BE2C (cell line): ENCODE measurements at regions not wholly inside any gene's neighbourhood (a gene's known extent, or its start where the extent isn't known, plus 50 kb on each side); places are given as distances from the start of the nearest gene placed in this dataset.

Experiments
- DNase-seq: peaks from one replicate; pipeline ENCODE4 v3.0.0-alpha.2; 2020
- H3K27me3 ChIP-seq: fragments of 250-450 bp; sonication (Bioruptor Pico); 2 replicates; pipeline ENCODE4 v1.5.1; 2020; ENCODE audit warnings: mild to moderate bottlenecking
- H3K36me3 ChIP-seq: fragments of 250-450 bp; sonication (Bioruptor Pico); 2 replicates; pipeline ENCODE4 v1.5.1; 2020; ENCODE audit warnings: mild to moderate bottlenecking
- H3K4me1 ChIP-seq: fragments of 250-450 bp; sonication (Bioruptor Pico); 2 replicates; pipeline ENCODE4 v1.5.1; 2020
- H3K4me3 ChIP-seq: 2 replicates; pipeline ENCODE4 v1.5.1; 2011; ENCODE audit warnings: low read depth, low read length
- H3K9me3 ChIP-seq: fragments of 250-450 bp; sonication (Bioruptor Pico); 2 replicates; pipeline ENCODE4 v1.5.1; 2020
- TF ChIP-seq, protein P1 (sequence below): IDR thresholded peaks from 2 replicates; pipeline ENCODE4 v1.5.1; 2012; ENCODE audit warnings: mild to moderate bottlenecking, low read depth, low read length

DNA sequence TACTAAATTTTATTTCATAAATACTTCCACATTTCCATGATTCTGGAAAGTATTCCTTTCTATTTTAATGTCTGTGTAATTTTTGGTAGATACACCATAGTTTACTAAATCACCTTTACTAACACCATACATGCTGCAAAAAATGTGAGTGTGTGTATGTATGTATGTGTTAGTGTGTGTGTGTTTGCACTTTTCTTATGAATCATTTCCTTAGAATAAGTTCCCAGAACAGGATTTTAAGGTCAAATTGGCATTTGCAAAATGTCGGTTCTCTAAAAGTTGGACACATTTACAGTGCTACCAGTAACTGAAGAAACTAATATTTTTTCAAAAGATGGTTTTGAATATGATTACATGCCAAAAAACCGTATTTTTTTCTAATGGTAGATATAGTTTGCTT is 137.1 kb downstream of the CYB561 start:
- H3K4me1 ChIP-seq: no peaks in the 10 kb centered on the region
- no peaks in the 10 kb centered on the region; the same call in 1 of the 2 replicates for H3K9me3 ChIP-seq
- TF ChIP-seq, protein P1, sequence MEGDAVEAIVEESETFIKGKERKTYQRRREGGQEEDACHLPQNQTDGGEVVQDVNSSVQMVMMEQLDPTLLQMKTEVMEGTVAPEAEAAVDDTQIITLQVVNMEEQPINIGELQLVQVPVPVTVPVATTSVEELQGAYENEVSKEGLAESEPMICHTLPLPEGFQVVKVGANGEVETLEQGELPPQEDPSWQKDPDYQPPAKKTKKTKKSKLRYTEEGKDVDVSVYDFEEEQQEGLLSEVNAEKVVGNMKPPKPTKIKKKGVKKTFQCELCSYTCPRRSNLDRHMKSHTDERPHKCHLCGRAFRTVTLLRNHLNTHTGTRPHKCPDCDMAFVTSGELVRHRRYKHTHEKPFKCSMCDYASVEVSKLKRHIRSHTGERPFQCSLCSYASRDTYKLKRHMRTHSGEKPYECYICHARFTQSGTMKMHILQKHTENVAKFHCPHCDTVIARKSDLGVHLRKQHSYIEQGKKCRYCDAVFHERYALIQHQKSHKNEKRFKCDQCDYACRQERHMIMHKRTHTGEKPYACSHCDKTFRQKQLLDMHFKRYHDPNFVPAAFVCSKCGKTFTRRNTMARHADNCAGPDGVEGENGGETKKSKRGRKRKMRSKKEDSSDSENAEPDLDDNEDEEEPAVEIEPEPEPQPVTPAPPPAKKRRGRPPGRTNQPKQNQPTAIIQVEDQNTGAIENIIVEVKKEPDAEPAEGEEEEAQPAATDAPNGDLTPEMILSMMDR: no peak
- no peak for DNase-seq
- no peaks in the 10 kb centered on the region; the same call in 1 of the 2 replicates for H3K36me3 ChIP-seq
- no peaks in the 10 kb centered on the region for H3K27me3 ChIP-seq
- no peak overlapping the region for H3K4me3 ChIP-seq

DNA sequence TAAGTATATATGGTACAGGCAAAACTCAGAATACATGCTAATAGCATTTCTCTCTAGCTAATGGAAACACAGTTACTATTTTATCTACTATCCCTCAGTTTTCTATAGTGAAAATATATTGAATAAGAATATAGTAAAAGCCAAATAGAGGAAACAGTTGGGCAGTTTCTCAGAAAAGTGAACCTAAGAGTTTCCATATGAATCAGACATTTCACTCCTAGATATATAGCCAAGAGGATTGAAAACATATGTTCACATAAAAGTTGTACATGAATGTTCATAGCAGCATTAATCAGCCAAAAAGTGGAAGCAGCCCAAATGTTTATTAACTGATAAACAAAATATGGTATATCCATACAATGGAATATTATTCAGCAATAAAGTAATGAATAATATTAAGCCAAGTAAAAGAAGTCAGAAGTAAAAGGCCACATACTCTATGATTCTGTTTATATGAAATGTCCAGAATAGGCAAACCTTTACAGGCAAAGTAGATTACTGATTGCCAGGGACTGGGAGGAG is 134.6 kb downstream of the CYB561 start:
- no peaks in the 10 kb centered on the region; the same call in 1 of the 2 replicates for H3K9me3 ChIP-seq
- H3K4me3 ChIP-seq: no peak overlapping the region
- TF ChIP-seq, protein P1: no peak
- no peaks in the 10 kb centered on the region for H3K27me3 ChIP-seq
- DNase-seq: no peak
- H3K4me1 ChIP-seq: no peaks in the 10 kb centered on the region
- H3K36me3 ChIP-seq: peaks cover 19% of the 10 kb centered on the region

- Histone ChIP-seq H3K27me3 (no peaks in the 10 kb centered on the region), H3K9me3 (no peaks in the 10 kb centered on the region; the same call in 1 of the 2 replicates), H3K36me3 (peaks cover 31% of the 10 kb centered on the region), H3K4me3 (no peak overlapping the region), H3K4me1 (no peaks in the 10 kb centered on the region)
- TF ChIP-seq, protein P1: no peak
- no peak for DNase-seq
These were observed 131.3 kb downstream of the CYB561 start for GRCh38 chr17:63314761-63315160.

DNA sequence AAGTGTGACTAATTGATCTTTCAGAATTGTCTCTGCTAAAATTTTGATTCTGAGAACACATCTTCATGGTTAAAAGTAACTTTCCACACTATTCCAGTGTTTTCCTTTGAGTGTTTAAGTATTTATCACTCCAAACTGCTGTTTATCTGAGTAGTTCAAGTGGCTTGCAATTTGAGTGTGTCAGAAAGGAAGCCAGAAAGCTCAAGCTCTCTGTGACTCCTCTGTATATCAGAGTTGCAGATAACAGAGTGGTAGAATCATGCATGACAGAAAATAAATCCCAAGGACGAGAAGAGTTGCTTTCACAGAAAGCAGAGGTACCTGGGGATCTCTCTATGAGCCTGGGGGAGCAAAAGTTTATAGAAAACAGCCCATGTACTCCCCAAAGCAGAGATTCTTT is 130.0 kb downstream of the CYB561 start:
- Histone ChIP-seq H3K4me3 (no peak overlapping the region), H3K4me1 (no peaks in the 10 kb centered on the region), H3K27me3 (no peaks in the 10 kb centered on the region), H3K36me3 (peaks cover 34% of the 10 kb centered on the region), H3K9me3 (no peaks in the 10 kb centered on the region)
- TF ChIP-seq, protein P1: no peak
- no peak for DNase-seq

GRCh38 chr17:63317166-63317840 is 128.8 kb downstream of the CYB561 start:
- Histone ChIP-seq H3K27me3 (no peaks in the 10 kb centered on the region), H3K9me3 (no peaks in the 10 kb centered on the region), H3K4me3 (no peak overlapping the region), H3K36me3 (peaks cover 39% of the 10 kb centered on the region), H3K4me1 (no peaks in the 10 kb centered on the region)
- DNase-seq: no peak
- TF ChIP-seq, protein P1: no peak

DNA sequence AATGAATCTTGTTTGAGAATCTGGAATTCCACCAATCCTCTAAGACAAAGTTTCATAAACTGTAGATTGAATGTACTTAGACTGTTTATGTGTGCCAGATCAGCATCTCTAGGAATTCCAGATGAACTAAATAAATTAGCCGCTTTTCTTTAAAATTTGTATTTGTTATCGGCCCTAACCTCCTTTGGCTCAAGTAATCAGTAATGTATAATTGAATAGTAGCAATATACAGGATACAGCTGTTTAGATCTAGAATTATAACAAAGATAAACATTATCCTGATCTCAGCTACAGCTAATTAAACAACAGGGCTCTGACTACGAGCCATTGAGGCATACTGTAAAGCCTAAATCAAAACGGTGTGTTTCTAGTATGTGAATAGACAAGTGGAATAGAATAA is 120.3 kb downstream of the CYB561 start:
- Histone ChIP-seq H3K9me3 (no peaks in the 10 kb centered on the region), H3K4me3 (no peak overlapping the region), H3K4me1 (no peaks in the 10 kb centered on the region), H3K27me3 (no peaks in the 10 kb centered on the region), H3K36me3 (peaks cover 7% of the 10 kb centered on the region)
- TF ChIP-seq, protein P1: no peak
- DNase-seq: no peak
